Motor neuron (in vitro differentiated cells): ENCODE measurements at regions not wholly inside any gene's neighbourhood (a gene's known extent, or its start where the extent isn't known, plus 50 kb on each side); places are given as distances from the start of the nearest gene placed in this dataset.

Source experiments
- ATAC-seq, 8 experiments: fragments of 200-7000 bp; cut with Tn5 transposase; replicated peaks in 6 of 8; 2 replicates each; pipeline ENCODE4 v1.8.0; 2021; ENCODE audit warnings: mild to moderate bottlenecking in 8 of 8, moderate library complexity in 8 of 8
- H3K27ac ChIP-seq, 2 donors: fragments of 250-450 bp; sonication (Bioruptor Pico); 2 replicates each; pipeline ENCODE4 v1.9.0; 2021; ENCODE audit warnings: antibody characterized with exemption in 2 of 2, mild to moderate bottlenecking in 2 of 2, moderate library complexity in 1 of 2
- H3K4me1 ChIP-seq, 2 donors: fragments of 250-450 bp; sonication (Bioruptor Pico); replicated peaks in 1 of 2; 2 replicates each; pipeline ENCODE4 v1.6.1; 2021; ENCODE audit warnings: antibody characterized with exemption in 2 of 2, mild to moderate bottlenecking in 2 of 2, moderate library complexity in 1 of 2
- H3K4me3 ChIP-seq, 5 donors: fragments of 250-450 bp; sonication (Bioruptor Pico); 2 replicates each; pipeline ENCODE4 v1.9.0; 2021; ENCODE audit warnings: antibody characterized with exemption in 5 of 5, mild to moderate bottlenecking in 5 of 5, moderate library complexity in 4 of 5
- WGBS, 10 experiments: fragments of 450-650 bp; shearing (Covaris generic); methylation state at CpG; one replicate each; pipeline ENCODE4 v1.0.0; 2022; 5-methylcytosine and 5-hydroxymethylcytosine counted together
- in situ Hi-C, 9 experiments: fragments of 400-800 bp; cut with MboI; loops; one replicate each; pipeline ENCODE4 v1.15.0; 2021; ENCODE audit warnings: low sequenced_read_pairs in 9 of 9, low pct_unique_long_range_greater_than_20kb in 2 of 9; ENCODE audit not compliant: unreplicated experiment in 9 of 9

DNA sequence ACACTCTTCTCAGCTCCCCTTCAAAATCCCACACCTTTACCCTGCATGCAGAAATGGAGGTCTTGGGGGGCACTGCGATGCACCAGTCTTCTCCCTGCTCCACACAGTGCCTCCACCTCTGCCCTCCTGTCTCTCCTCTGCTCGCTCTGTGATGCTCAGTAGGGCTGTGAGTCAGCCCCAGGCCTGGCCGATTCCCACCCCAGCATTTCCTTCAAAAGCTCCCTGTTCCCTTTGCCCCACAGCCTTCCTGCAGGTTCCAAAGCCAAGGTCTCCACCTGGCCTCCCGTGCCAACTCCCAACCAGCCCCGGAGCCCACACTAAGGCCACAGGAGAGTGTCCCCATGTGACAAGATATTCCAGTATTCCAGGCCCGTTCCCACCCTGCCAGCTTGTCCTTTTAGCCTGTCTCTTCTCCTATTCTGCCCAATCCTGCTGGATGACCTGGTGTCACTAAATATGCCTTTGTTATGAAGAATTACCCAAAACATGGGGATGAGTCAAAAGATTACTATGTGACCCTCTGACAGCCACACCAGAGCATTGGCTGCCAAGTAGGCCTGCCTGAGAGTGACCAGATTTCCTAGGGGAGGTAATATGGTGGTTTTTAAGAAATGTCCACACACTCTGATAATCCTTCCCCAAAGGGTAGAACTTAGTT lies 118.9 kb upstream of the NXT1 start:
- no peak for ATAC-seq
- 21 to 100% (median 76%) methylated on average over 1 to 3 of the region's 6 CpGs; no CpG with 5 or more reads in 1 of the 10 experiments for WGBS, 10 experiments

GRCh38 chr20:23230766-23231385 lies 119.7 kb upstream of the NXT1 start:
- H3K27ac ChIP-seq: no peak overlapping the region
- ATAC-seq: no peak
- WGBS, 10 experiments: 71 to 100% (median 88%) methylated on average over 2 to 5 of the region's 16 CpGs; no CpG with 5 or more reads in 3 of the 10 experiments

More for the DNA sequence above, 118.9 kb upstream of the NXT1 start:
- no peak overlapping the region for H3K27ac ChIP-seq
- no peaks in the 10 kb centered on the region for H3K4me1 ChIP-seq
- in situ Hi-C loops: loop anchor here in 1 of 9 experiments (10.0 kb wide), 1 partner anchor 177 kb away; no protein-coding TSS in a partner anchor
- H3K4me3 ChIP-seq: no peak overlapping the region

GRCh38 chr20:23229989-23230388 lies 120.6 kb upstream of the NXT1 start:
- no peak overlapping the region for H3K27ac ChIP-seq
- in situ Hi-C loops: loop anchor here in 1 of 9 experiments (10.0 kb wide), 1 partner anchor 175 kb away; no protein-coding TSS in a partner anchor
- H3K4me1 ChIP-seq: no peaks in the 10 kb centered on the region
- no peak overlapping the region for H3K4me3 ChIP-seq
- no peak for ATAC-seq
- 60 to 100% (median 90%) methylated on average over 1 of the region's 3 CpGs; no CpG with 5 or more reads in 6 of the 10 experiments for WGBS, 10 experiments

More at GRCh38 chr20:23230766-23231385, 119.7 kb upstream of the NXT1 start:
- in situ Hi-C loops: loop anchor here in 1 of 9 experiments (10.0 kb wide), 1 partner anchor 176 kb away; no protein-coding TSS in a partner anchor
- H3K4me3 ChIP-seq: no peak overlapping the region
- H3K4me1 ChIP-seq: no peaks in the 10 kb centered on the region

- Histone ChIP-seq H3K4me3 (no peak overlapping the region), H3K4me1 (no peaks in the 10 kb centered on the region), H3K27ac (no peak overlapping the region)
- 0 to 86% (median 36%) methylated on average over 1 to 3 of the region's 3 CpGs; no CpG with 5 or more reads in 2 of the 10 experiments for WGBS, 10 experiments
- peak in 2 of 8 experiments; percentile 49 to 75 for ATAC-seq
- in situ Hi-C loops: no loop called here
Observed at GRCh38 chr20:23228912-23229311, 121.7 kb upstream of the NXT1 start.

- no peak for ATAC-seq
- in situ Hi-C loops: no loop called here
- no peaks in the 10 kb centered on the region for H3K4me1 ChIP-seq
- no peak overlapping the region for H3K4me3 ChIP-seq
- 87 to 100% (median 96%) methylated on average over 2 to 7 of the region's 7 CpGs; no CpG with 5 or more reads in 3 of the 10 experiments for whole genome bisulfite sequencing, 10 experiments
- H3K27ac ChIP-seq: no peak overlapping the region
Observed at GRCh38 chr20:23227976-23228375, 122.6 kb upstream of the NXT1 start.

GRCh38 chr20:23227274-23227673 lies 123.3 kb upstream of the NXT1 start:
- Histone ChIP-seq H3K27ac (no peak overlapping the region), H3K4me3 (no peak overlapping the region), H3K4me1 (no peaks in the 10 kb centered on the region)
- ATAC-seq: no peak
- WGBS, 10 experiments: 0 to 82% (median 62%) methylated on average over 1 to 4 of the region's 4 CpGs; no CpG with 5 or more reads in 4 of the 10 experiments
- in situ Hi-C loops: no loop called here

DNA sequence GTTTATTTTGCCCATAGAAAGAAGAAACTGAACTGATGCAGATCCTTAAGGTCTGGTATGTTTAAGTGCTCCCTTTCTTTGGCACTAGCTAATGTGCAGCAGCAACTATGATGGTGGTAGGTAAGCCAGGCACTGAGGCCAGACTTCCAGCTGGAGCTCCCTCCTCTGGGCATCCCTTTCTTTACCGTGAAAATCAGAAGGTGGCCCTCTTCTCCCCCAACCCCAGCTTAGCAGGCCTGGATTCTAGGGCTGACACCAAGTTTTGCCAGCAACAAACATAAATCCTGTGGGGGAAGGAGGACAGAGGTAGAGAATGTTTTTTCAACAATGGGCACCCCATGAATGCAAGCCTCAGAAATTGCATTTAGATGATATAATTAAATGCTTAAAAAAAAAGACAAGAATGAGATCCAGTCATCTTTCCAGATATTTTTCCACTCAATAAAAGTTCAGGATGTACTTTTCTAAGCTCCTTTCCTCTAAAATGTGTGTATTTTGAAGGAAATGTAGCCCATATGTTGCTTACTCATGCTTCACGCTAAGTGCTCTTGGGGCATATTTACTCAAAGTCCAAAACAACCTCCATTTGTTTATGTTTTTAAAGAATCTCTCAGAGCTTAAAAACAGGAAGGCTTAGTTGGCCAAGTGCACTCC lies 123.9 kb upstream of the NXT1 start:
- Histone ChIP-seq H3K4me3 (no peak overlapping the region), H3K4me1 (no peaks in the 10 kb centered on the region), H3K27ac (no peak overlapping the region)
- in situ Hi-C loops: no loop called here
- ATAC-seq: no peak
- WGBS, 10 experiments: 0 to 86% (median 66%) methylated on average over 1 to 2 of the region's 2 CpGs; no CpG with 5 or more reads in 2 of the 10 experiments

DNA sequence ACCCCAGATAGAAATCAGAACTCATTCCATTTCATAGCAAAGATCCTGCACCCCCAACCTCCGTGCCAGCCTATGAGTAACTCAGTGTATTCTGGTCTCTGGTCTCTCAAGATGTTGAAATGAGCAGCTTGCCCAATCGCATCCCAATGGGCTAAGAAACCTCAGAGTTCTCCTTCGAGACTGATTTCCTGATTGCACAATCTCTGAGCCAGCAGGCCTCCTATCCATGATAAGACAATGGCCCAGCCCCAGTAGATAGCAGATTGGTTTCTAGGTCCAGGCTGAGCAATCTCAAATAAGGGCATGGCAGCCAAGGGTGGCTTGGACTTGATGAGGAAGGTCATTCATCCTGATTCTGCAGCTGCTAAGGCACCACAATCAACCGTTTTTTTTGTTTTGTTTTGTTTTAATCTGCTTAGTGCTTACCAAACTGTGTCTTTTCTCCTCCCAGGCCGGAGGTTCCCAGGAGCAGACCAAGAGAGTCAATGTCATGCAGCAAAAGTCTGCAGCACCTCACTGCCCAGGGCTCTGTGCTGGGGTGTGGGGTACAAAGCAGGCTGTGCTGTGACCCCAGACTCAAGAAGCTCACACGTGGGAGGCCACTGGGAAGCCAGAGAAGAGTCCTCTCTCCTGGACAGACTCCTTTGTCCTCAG lies 125.1 kb upstream of the NXT1 start:
- Histone ChIP-seq H3K4me1 (no peaks in the 10 kb centered on the region), H3K4me3 (no peak overlapping the region), H3K27ac (no peak overlapping the region)
- ATAC-seq: peak in 1 of 8 experiments; percentile 50
- in situ Hi-C loops: no loop called here
- WGBS, 10 experiments: 10 to 71% (median 35%) methylated on average over 2 to 6 of the region's 6 CpGs; no CpG with 5 or more reads in 2 of the 10 experiments

- H3K4me1 ChIP-seq: no peaks in the 10 kb centered on the region
- H3K27ac ChIP-seq: no peak overlapping the region
- in situ Hi-C loops: no loop called here
- no peak for ATAC-seq
- no peak overlapping the region for H3K4me3 ChIP-seq
- 0 to 88% (median 73%) methylated on average over 1 to 5 of the region's 5 CpGs; no CpG with 5 or more reads in 2 of the 10 experiments for WGBS, 10 experiments
Observed at GRCh38 chr20:23224806-23225205, 125.8 kb upstream of the NXT1 start.

DNA sequence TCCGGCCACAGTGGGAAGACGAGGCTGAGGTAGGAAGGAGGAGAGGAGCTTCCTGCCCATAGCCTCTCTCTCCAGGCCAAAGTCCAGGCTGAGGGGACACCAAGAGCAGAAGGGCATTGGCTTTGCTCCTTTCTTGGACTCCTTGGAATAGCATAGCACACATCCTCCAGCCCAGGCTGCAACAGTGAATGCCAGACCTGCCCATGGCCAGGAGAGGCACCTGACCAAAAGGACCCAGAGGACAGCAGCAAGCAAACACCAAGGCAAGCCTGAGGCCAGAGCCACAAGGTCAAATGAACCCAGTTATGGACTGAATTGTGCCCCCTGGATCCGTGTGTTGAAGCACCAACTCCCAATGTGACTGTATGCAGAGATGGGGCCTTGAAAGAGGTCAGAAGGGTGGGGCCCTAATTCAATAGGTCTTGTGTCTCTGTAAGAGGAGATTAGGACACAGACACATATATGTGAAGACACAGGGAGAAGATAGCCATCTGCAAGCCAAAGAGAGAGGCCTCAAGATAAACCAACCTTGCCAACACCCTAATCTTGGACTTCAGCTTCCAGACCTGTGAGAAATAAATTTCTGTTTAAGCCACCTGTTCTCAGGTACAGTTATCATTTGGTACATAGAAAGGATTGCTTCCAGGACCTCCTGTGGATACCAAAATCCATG lies 126.5 kb upstream of the NXT1 start:
- Histone ChIP-seq H3K4me3 (no peak overlapping the region), H3K4me1 (no peaks in the 10 kb centered on the region), H3K27ac (no peak overlapping the region)
- ATAC-seq: no peak
- in situ Hi-C loops: no loop called here
- 17 to 69% (median 44%) methylated on average over 1 to 3 of the region's 3 CpGs; no CpG with 5 or more reads in 6 of the 10 experiments for WGBS, 10 experiments

- Histone ChIP-seq H3K27ac (no peak overlapping the region), H3K4me1 (no peaks in the 10 kb centered on the region), H3K4me3 (no peak overlapping the region)
- in situ Hi-C loops: no loop called here
- ATAC-seq: no peak
- WGBS, 10 experiments: 0 to 86% (median 57%) methylated on average over 1 to 4 of the region's 4 CpGs; no CpG with 5 or more reads in 1 of the 10 experiments
Observed at GRCh38 chr20:23222531-23223200, 127.9 kb upstream of the NXT1 start.

DNA sequence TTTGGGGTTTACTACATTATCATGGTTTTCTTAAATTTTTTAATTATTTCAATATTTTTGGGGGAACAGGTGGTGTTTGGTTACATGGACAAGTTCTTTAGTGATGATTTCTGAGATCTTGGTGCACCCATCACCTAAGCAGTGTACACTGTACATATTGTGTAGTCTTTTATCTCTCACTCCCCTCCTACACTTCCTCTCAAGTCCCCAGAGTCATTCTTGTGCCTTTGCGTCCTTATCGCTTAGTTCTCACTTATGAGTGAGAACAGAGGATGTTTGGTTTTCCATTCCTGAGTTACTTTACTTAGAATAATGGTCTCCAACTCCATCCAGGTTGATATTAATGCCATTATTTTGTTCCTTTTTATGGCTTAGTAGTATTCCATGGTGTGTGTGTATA lies 130.9 kb upstream of the CD93 start:
- 80 to 100% (median 90%) methylated on average over 1 to 2 of the region's 2 CpGs; no CpG with 5 or more reads in 1 of the 10 experiments for WGBS, 10 experiments
- in situ Hi-C loops: no loop called here
- no peak for ATAC-seq

More for the DNA sequence above, 130.9 kb upstream of the CD93 start:
- Histone ChIP-seq H3K4me1 (no peaks in the 10 kb centered on the region), H3K4me3 (no peak overlapping the region), H3K27ac (no peak overlapping the region)
